ENCODE measurements at regions not wholly inside any gene's neighbourhood (a gene's known extent, or its start where the extent isn't known, plus 50 kb on each side); places are given as distances from the start of the nearest gene placed in this dataset.

DNA sequence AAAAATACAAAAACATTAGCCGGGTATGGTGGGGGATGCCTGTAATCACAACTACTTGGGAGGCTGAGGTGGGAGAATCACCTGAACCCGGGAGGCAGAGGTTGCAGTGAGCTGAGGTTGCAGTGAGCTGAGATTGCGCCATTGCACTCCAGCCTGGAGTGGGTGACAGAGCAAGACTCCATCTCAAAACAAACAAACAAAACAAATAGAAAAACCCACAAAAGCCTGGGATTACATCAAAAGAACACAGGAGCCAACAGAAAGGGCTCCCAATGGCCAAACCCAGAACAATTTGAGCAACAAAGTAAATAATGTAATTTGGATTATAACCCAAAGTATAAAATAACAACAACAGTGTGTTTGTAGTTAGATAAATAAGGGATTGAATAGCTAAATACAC lies 159.8 kb downstream of the UXS1 start:
- TF ChIP-seq, protein P1, sequence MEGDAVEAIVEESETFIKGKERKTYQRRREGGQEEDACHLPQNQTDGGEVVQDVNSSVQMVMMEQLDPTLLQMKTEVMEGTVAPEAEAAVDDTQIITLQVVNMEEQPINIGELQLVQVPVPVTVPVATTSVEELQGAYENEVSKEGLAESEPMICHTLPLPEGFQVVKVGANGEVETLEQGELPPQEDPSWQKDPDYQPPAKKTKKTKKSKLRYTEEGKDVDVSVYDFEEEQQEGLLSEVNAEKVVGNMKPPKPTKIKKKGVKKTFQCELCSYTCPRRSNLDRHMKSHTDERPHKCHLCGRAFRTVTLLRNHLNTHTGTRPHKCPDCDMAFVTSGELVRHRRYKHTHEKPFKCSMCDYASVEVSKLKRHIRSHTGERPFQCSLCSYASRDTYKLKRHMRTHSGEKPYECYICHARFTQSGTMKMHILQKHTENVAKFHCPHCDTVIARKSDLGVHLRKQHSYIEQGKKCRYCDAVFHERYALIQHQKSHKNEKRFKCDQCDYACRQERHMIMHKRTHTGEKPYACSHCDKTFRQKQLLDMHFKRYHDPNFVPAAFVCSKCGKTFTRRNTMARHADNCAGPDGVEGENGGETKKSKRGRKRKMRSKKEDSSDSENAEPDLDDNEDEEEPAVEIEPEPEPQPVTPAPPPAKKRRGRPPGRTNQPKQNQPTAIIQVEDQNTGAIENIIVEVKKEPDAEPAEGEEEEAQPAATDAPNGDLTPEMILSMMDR (IDR thresholded peaks at IDR 0.05) = no peak
- Histone ChIP-seq H3K9me3 (no peaks in the 10 kb centered on the region), H3K27ac (no peak overlapping the region), H3K4me1 (peaks cover 0 to 27% (median 5%) of the 10 kb centered on the region in 4 donors), H3K4me3 (no peak overlapping the region), H3K27me3 (no peaks in the 10 kb centered on the region), H3K36me3 (no peaks in the 10 kb centered on the region)
- DNase-seq = no peak

DNA sequence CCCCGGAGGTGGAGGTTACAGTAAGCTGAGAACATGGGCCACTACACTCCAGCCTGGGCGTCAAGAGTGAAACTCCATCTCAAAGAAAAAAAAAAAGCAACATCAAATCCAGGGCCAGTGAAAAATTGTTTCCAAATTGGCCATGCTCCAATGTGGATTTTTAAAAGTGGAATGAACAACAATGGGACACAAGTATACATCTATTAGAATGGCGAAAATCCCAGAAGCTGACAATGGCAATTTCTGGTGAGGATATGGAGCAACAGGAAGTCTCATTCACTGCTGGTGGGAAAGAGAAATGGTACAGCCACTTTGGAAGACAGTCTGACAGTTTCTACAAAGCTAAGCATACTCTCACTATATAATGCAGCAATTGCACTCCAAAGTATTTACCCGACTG lies 161.4 kb downstream of the UXS1 start:
- DNase-seq = no peak
- H3K4me3 ChIP-seq = no peak overlapping the region
- no peaks in the 10 kb centered on the region for H3K27me3 ChIP-seq
- TF ChIP-seq POLR2A (IDR thresholded peaks at IDR 0.05) = no peak
- TF ChIP-seq, protein P1 (IDR thresholded peaks at IDR 0.05) = no peak
- no peaks in the 10 kb centered on the region for H3K9me3 ChIP-seq
- H3K36me3 ChIP-seq = no peaks in the 10 kb centered on the region
- H3K27ac ChIP-seq = no peak overlapping the region
- peaks cover 0 to 36% (median 5%) of the 10 kb centered on the region in 4 donors for H3K4me1 ChIP-seq

DNA sequence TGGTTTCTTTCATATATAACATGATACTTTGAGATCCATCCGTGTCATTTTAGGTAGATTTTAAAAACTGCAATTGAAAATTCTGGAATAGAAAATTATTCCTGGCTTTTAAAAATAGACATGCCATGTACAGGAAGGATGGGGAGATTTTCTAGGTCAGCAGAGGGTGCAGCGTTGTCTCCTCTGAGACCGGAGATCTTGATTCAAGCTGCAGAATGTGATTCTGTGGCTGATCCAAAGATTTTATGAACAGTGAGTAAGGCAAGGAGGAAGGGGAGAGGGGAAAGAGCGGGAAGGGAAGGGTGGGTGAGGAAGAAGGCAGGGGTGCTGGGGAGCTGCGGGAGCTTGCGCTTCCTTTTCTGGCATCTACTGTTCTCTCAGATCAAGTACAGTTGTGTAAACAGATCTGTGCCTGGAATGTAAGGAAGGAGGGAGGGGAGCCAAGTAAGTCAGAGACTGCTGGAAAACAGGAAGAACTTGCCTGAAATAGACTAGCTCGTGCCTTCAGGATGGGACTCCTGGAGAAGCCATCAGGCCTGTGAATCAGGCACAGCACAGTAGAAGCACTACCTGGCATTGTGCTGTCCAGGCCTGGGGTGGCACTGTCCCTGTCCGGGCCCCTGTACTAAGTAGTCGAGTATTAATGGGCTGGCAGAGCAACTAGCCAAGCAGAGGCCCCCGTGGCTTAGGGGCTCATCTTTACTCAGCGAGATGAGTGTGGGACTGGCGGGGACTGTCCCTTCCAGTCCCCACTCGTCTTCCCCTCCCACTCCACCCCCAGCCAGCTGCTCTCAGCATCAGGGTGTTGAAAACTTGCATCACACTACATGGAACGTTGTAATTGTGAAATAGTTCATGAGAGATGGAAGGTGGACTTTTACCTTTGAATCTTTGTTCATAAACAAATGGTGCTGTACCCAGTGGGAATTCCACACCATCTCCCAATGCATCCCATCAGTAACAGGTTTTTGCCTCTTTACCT lies 163.5 kb downstream of the UXS1 start:
- Histone ChIP-seq H3K4me3 (no peak overlapping the region), H3K27ac (peak overlapping the region in 3 of 4 donors; percentile 54 to 89 (median 79)), H3K4me1 (peaks cover 0 to 36% (median 5%) of the 10 kb centered on the region in 4 donors), H3K36me3 (no peaks in the 10 kb centered on the region), H3K9me3 (no peaks in the 10 kb centered on the region), H3K27me3 (no peaks in the 10 kb centered on the region)
- DNase-seq = peak in 2 of 3 donors; percentile 69 to 71
- TF ChIP-seq, protein P1 (IDR thresholded peaks at IDR 0.05) = no peak
- TF ChIP-seq POLR2A (IDR thresholded peaks at IDR 0.05) = peak in 1 of 2 donors; percentile 30

DNA sequence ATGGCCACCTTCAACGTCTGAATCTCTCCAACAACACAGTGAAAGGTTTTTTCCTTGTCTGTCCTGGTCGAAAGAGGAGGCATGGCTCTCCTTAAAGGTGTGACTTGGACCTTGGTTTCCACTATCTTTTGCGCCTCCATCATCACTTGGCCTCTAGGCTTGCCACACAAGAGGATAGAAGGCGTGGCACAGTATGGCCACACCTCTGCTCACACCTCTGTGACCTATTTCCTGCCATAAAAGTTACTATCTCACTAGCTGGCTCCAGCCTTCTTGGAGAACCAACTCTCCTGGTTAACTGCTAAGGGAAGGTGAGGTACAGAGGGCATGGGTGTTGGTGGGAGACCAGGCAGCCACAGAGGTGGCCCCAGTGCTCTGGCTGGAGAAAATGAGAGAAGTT lies 165.9 kb downstream of the UXS1 start:
- no peaks in the 10 kb centered on the region for H3K36me3 ChIP-seq
- no peaks in the 10 kb centered on the region for H3K9me3 ChIP-seq
- H3K27ac ChIP-seq = peak overlapping the region in 3 of 4 donors; percentile 22 to 78 (median 59)
- no peaks in the 10 kb centered on the region for H3K27me3 ChIP-seq
- H3K4me3 ChIP-seq = no peak overlapping the region
- DNase-seq = peak in 2 of 3 donors; percentile 69 to 78
- TF ChIP-seq POLR2A (IDR thresholded peaks at IDR 0.05) = peak in 1 of 2 donors; percentile 59
- TF ChIP-seq, protein P1 (IDR thresholded peaks at IDR 0.05) = no peak
- peaks cover 0 to 36% (median 5%) of the 10 kb centered on the region in 4 donors for H3K4me1 ChIP-seq

DNA sequence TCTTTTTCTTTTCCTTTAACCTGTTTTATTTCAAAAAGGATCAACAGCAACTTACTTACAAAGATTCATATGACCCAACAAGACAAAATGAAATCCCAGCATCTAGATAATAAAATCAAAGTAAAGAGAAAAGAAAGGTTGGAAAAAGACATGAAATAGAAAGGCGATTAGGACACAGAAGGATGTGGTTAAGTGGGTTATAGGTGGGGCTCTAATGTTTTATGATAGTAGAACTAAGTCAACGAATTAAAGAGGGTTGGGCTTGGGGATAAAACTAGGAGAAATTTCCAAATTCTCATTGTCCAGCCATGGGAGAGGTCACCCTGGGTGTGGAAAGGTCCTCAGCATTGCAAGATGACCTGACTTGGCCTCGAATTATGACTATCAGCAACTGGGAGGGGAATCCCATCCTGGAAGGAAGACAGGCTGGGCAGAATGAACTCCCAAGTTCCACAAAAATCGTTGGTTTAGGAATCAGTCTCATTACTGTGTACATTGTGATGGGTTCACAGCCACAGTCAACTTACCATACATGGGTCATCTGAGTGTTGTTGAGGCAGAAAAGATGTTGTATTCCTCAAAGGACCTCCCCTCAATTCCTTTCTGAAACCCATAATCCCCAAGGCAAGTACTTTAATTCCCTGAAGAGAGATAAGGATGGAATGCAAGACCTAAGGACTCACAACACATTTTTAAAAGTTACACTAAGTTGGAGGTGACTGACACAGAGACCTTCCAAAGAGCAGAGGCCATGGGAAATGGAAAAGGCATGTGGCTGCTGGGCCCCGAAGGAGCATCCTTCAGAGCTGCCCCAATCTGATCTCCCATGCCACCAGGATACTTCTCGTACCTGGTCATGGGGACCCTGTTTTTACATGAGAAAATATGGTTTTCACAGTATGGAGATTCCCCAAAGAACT lies 167.6 kb downstream of the UXS1 start:
- DNase-seq = no peak
- Histone ChIP-seq H3K36me3 (no peaks in the 10 kb centered on the region), H3K9me3 (no peaks in the 10 kb centered on the region), H3K27ac (no peak overlapping the region), H3K4me3 (no peak overlapping the region), H3K4me1 (peaks cover 0 to 31% (median 5%) of the 10 kb centered on the region in 4 donors), H3K27me3 (no peaks in the 10 kb centered on the region)
- TF ChIP-seq, protein P1 (IDR thresholded peaks at IDR 0.05) = no peak
- TF ChIP-seq POLR2A (IDR thresholded peaks at IDR 0.05) = no peak
